Hepatocyte (in vitro differentiated cells): ENCODE measurements at regions not wholly inside any gene's neighbourhood (a gene's known extent, or its start where the extent isn't known, plus 50 kb on each side); places are given as distances from the start of the nearest gene placed in this dataset.

Experiments used
- DNase-seq: peaks from one replicate; pipeline ENCODE4 v3.0.0-alpha.2; 2016; ENCODE audit warnings: low spot score
- H2AFZ ChIP-seq: fragments of 200-600 bp; sonication (generic); 2 replicates; pipeline ENCODE4 v1.6.0; 2016; ENCODE audit warnings: antibody characterized with exemption, mild to moderate bottlenecking
- H3K27ac ChIP-seq: fragments of 200-600 bp; sonication (generic); 2 replicates; pipeline ENCODE4 v1.5.1; 2016; ENCODE audit warnings: mild to moderate bottlenecking
- H3K27me3 ChIP-seq: fragments of 200-600 bp; sonication (generic); 2 replicates; pipeline ENCODE4 v1.6.1; 2016
- H3K36me3 ChIP-seq: fragments of 200-600 bp; sonication (generic); replicated peaks from 2 replicates; pipeline ENCODE4 v1.5.1; 2016; ENCODE audit warnings: low read depth; ENCODE audit not compliant: insufficient read depth
- H3K4me1 ChIP-seq: fragments of 200-600 bp; sonication (generic); 2 replicates; pipeline ENCODE4 v1.5.1; 2016; ENCODE audit warnings: mild to moderate bottlenecking, moderate library complexity; ENCODE audit not compliant: insufficient read depth
- H3K4me2 ChIP-seq: fragments of 200-600 bp; sonication (generic); 2 replicates; pipeline ENCODE4 v1.6.0; 2016
- H3K4me3 ChIP-seq: fragments of 200-600 bp; sonication (generic); 2 replicates; pipeline ENCODE4 v1.5.1; 2016; ENCODE audit warnings: mild to moderate bottlenecking
- H3K79me2 ChIP-seq: fragments of 200-600 bp; sonication (generic); 2 replicates; pipeline ENCODE4 v1.6.0; 2017; ENCODE audit warnings: mild to moderate bottlenecking
- H3K9me2 ChIP-seq: fragments of 200-600 bp; sonication (generic); replicated peaks from 2 replicates; pipeline ENCODE4 v1.6.0; 2017; ENCODE audit warnings: mild to moderate bottlenecking; ENCODE audit not compliant: insufficient read depth
- H3K9me3 ChIP-seq: fragments of 200-600 bp; sonication (generic); 2 replicates; pipeline ENCODE4 v1.5.1; 2016; ENCODE audit warnings: low read depth, mild to moderate bottlenecking
- H4K20me1 ChIP-seq: fragments of 200-600 bp; sonication (generic); 2 replicates; pipeline ENCODE4 v1.6.0; 2016; ENCODE audit warnings: mild to moderate bottlenecking; ENCODE audit not compliant: insufficient read depth, poor library complexity, severe bottlenecking
- EZH2 ChIP-seq: fragments of 200-600 bp; sonication (generic); IDR thresholded peaks from 2 replicates; pipeline ENCODE4 v1.6.1; 2016; ENCODE audit warnings: antibody characterized with exemption, mild to moderate bottlenecking, borderline replicate concordance
- EZH2phosphoT487 ChIP-seq: fragments of 200-600 bp; sonication (generic); IDR thresholded peaks from one replicate; pipeline ENCODE4 v1.6.1; 2018; ENCODE audit warnings: antibody characterized with exemption, mild to moderate bottlenecking, low read depth, moderate library complexity; ENCODE audit not compliant: unreplicated experiment, severe bottlenecking
- WGBS: methylation state at CpG from one replicate; pipeline ENCODE4 v1.1.6; 2016; ENCODE audit warnings: low lambda C conversion rate; ENCODE audit errors: missing lambda C conversion rate; 5-methylcytosine and 5-hydroxymethylcytosine counted together
- TF ChIP-seq, protein P1 (sequence below): fragments of 200-600 bp; sonication (generic); IDR thresholded peaks from 2 replicates; pipeline ENCODE4 v1.5.1; 2016; ENCODE audit warnings: antibody characterized with exemption, mild to moderate bottlenecking; ENCODE audit not compliant: poor library complexity

DNA sequence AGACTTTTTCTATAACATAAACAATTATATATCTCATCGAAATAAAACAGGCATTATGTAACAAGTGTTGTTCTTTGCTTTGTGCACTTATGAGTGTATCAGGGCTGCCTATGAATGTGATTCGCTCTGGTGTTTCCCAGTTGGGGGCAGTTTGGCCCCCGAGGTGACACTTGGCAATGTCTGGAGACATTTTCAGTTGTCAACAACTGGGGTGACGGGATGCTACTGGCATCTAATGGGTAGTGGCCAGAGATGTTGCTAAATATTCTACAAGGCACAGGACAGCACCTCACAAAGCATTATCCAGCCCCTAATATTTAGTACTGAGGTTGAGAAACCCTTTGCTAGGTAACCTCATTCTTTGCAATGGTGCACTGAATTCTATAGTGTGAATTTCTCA lies 83.3 kb downstream of the PLCE1 start:
- DNase-seq = no peak
- Histone ChIP-seq H3K27ac (no peak overlapping the region), H3K79me2 (peaks cover 11% of the 10 kb centered on the region), H3K4me2 (no peak overlapping the region), H3K27me3 (no peaks in the 10 kb centered on the region), H3K9me3 (no peaks in the 10 kb centered on the region), H3K4me3 (no peak overlapping the region), H2AFZ (no peak overlapping the region), H3K4me1 (peaks cover 7% of the 10 kb centered on the region), H4K20me1 (no peaks in the 10 kb centered on the region), H3K9me2 (no peaks in the 10 kb centered on the region), H3K36me3 (no peaks in the 10 kb centered on the region)
- WGBS = 82% methylated on average over 4 of the region's 4 CpGs
- TF ChIP-seq EZH2 (no peak), EZH2phosphoT487 (no peak)
- TF ChIP-seq, protein P1, sequence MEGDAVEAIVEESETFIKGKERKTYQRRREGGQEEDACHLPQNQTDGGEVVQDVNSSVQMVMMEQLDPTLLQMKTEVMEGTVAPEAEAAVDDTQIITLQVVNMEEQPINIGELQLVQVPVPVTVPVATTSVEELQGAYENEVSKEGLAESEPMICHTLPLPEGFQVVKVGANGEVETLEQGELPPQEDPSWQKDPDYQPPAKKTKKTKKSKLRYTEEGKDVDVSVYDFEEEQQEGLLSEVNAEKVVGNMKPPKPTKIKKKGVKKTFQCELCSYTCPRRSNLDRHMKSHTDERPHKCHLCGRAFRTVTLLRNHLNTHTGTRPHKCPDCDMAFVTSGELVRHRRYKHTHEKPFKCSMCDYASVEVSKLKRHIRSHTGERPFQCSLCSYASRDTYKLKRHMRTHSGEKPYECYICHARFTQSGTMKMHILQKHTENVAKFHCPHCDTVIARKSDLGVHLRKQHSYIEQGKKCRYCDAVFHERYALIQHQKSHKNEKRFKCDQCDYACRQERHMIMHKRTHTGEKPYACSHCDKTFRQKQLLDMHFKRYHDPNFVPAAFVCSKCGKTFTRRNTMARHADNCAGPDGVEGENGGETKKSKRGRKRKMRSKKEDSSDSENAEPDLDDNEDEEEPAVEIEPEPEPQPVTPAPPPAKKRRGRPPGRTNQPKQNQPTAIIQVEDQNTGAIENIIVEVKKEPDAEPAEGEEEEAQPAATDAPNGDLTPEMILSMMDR = no peak

DNA sequence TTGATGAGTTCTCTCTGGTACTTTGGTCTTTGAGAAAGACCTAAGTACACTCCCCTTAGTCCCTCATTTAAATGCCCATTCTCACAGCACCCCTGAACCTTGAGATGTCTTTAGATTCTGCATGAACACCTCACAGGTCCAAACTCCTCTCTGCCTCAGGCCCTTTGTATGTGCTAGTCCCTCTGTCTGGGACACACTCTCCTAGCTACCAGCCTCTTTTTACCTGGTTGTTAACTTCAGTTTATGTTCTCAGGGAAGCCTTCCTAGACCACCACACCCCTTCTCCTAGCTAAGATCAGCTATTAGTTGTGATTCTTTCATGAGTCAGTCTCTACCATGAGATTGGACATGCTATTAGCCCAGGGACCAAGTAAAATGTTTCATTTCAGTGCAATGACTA lies 86.4 kb downstream of the PLCE1 start:
- TF ChIP-seq EZH2 (no peak), EZH2phosphoT487 (no peak)
- TF ChIP-seq, protein P1 = no peak
- Histone ChIP-seq H3K4me2 (no peak overlapping the region), H3K36me3 (no peaks in the 10 kb centered on the region), H3K4me1 (peaks cover 16% of the 10 kb centered on the region), H3K4me3 (no peak overlapping the region), H3K79me2 (peaks cover 11% of the 10 kb centered on the region), H3K9me3 (no peaks in the 10 kb centered on the region), H3K9me2 (no peaks in the 10 kb centered on the region), H2AFZ (no peak overlapping the region), H3K27ac (no peak overlapping the region), H4K20me1 (no peaks in the 10 kb centered on the region), H3K27me3 (no peaks in the 10 kb centered on the region)
- DNase-seq = no peak

DNA sequence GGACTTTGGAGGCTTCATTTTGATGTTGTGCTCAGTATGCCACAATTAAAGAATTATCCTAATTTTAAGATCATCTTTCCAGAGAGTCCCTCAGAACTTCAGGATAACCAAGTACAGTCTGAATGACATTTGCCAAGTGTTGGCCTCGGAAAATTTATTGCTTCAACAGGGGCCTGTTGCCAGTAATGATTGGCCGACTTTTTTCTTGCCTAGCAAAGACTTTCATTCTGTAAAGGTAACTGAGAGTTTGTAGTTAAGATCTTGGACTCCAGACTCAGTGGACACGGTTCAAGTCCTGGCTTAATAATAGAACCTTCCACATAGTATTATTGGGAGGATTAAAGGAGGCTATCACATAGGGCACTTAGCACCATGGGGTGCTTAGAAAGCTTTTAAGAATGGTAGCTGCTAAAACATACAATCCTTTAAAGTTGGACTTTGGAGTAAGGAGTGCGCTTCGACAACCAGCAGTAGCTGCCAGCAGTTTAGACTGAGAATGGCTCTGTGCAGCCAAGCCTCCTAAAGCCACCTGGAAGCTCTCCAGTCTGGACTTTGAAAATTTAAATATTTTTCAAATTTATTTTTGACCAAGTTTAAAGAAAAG lies 90.0 kb downstream of the PLCE1 start:
- H3K4me2 ChIP-seq = no peak overlapping the region
- peaks cover 8% of the 10 kb centered on the region for H3K4me1 ChIP-seq
- H2AFZ ChIP-seq = no peak overlapping the region
- H3K4me3 ChIP-seq = no peak overlapping the region
- H3K79me2 ChIP-seq = peaks cover 7% of the 10 kb centered on the region
- no peaks in the 10 kb centered on the region for H3K9me3 ChIP-seq
- no peak for DNase-seq
- no peak overlapping the region for H3K27ac ChIP-seq
- TF ChIP-seq EZH2phosphoT487 = no peak
- no peak for TF ChIP-seq EZH2
- TF ChIP-seq, protein P1 = no peak
- WGBS = 74% methylated on average over 5 of the region's 5 CpGs
- H3K27me3 ChIP-seq = no peaks in the 10 kb centered on the region
- no peaks in the 10 kb centered on the region for H4K20me1 ChIP-seq
- H3K36me3 ChIP-seq = no peaks in the 10 kb centered on the region
- H3K9me2 ChIP-seq = no peaks in the 10 kb centered on the region

DNA sequence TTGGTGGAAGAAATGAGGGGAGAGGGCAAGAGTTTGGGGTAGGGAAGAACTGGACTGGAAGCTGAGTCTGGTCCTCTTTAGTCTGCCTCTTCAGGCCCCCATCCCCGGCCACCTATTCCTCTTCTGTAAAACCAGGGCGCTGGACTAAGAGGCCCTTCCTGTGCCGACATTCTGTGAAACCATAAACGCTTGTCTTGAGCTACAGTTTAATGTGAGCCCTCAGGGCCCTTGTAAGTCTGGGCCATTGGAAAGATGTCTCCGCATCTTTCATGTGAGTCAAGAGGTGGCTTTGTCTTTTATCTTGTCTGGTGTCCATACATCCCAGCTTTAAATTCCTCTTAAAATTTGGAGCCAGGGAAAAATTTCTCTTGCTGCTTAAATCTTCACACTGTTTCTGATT lies 90.6 kb downstream of the PLCE1 start:
- TF ChIP-seq EZH2 (no peak), EZH2phosphoT487 (no peak)
- TF ChIP-seq, protein P1 = no peak
- peaks cover 8% of the 10 kb centered on the region for H3K4me1 ChIP-seq
- H3K4me3 ChIP-seq = no peak overlapping the region
- no peaks in the 10 kb centered on the region for H3K9me3 ChIP-seq
- H3K4me2 ChIP-seq = no peak overlapping the region
- peaks cover 7% of the 10 kb centered on the region for H3K79me2 ChIP-seq
- H3K36me3 ChIP-seq = no peaks in the 10 kb centered on the region
- 58% methylated on average over 5 of the region's 5 CpGs for WGBS
- H3K27me3 ChIP-seq = no peaks in the 10 kb centered on the region
- no peaks in the 10 kb centered on the region for H4K20me1 ChIP-seq
- DNase-seq = no peak
- H2AFZ ChIP-seq = no peak overlapping the region
- no peak overlapping the region for H3K27ac ChIP-seq
- no peaks in the 10 kb centered on the region for H3K9me2 ChIP-seq
